HG02981 (cell line): ENCODE measurements at regions not wholly inside any gene's neighbourhood (a gene's known extent, or its start where the extent isn't known, plus 50 kb on each side); places are given as distances from the start of the nearest gene placed in this dataset.
"Not testable (repeated sequence)": the region's sequence is repeated elsewhere in the genome, so short reads cannot be mapped to it uniquely, and the experiment has no call there.

Experiments used
- ATAC-seq: cut with Tn5 transposase; IDR thresholded peaks from one replicate; pipeline ENCODE4 v1.9.1; 2021; ENCODE audit warnings: mild to moderate bottlenecking, moderate library complexity; ENCODE audit not compliant: unreplicated experiment

DNA sequence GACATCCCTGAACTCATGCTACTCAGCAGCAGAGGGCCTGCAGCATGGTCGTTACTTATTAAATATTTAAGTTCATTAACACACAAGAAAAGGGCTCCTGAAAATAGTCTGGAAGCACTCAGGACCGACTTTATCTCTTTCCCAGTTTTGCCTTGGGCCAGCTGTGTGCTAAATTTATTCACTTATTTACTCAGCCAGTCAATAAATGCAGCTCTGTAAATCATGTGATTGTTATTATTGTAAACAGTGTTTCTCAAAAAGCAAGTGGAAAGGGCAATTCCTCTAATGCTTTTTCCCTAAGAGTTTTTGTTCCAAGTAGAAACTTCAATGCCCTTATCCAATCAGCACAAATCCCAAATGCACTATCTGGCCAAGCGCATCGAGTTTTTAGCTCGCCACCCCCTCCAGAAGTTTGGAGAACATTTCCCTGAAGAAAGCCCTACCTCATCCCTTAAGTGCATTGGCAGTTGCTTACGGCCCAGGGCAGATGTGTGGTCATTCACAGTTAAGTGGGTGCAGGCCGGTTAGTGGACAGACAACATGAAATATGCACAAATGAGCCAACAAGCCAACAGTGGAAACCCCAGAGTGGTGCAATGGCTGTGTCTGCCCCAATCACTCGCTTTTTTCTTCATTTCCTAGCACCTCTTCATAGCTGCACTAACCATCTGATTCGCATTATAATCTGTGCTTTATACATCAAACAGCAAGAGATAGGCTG is 125.8 kb downstream of the SMIM20 start:
- ATAC-seq, result no peak

DNA sequence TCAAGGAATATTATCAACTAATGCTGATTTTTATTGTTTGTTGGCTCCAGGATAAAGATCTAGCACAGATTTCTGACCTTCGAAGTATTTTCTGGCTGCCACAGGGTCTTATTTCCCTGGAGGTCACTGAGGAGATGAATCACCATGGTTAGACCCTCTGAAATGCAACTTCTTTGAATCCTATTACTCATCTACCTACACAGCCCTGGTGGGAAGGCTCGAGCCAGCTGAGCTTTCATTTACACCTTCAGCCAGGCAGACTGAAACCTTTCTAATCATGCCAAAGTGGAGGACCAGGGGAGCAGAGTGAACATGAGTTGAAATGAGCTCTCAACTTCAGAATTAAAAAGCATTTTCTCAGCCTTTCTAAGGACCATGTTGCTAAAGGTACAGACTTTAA is 130.5 kb downstream of the SMIM20 start:
- no peak for ATAC-seq

DNA sequence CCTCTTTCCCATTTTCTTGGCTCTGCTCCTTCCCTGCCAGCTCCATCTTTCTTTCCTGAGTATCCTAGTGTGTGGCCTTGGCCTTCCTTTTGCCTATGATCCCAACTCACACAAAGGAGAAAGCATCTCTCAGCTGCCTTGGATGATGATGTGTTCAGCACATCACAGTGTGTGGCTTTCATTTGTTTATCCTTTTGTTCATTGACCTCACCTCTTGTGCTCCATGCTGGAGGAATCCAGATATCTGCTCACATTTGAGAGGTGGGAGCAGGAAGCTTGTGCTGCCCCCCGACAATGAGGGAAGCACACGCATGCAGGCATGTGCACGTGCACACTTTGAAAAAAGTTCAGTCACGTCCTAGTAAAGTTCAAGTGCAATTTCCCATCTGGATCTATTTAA is 131.0 kb downstream of the SMIM20 start:
- ATAC-seq, result no peak

DNA sequence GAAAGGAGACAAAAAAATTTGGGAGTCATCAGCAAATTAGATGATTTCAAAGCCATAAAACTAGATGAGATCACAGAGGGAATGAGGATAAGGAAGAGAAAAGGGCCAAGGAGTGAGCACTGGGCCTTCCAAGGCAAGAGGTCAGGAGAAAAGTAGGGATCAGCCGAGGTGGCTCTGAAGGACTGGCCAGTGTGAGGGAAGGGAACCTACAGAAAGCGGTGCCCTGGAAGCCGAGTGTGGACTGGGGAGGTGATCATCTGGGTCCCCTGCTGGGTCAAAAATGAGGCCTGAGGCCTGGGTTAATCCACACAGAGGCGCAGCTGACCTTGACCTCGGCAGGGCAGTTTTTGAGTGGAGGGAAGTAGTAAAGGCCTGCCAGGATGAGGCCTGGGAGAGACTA is 133.8 kb downstream of the SMIM20 start:
- ATAC-seq, result no peak

GRCh38 chr4:26048378-26048882 is 134.4 kb downstream of the SMIM20 start:
- ATAC-seq, result no peak

DNA sequence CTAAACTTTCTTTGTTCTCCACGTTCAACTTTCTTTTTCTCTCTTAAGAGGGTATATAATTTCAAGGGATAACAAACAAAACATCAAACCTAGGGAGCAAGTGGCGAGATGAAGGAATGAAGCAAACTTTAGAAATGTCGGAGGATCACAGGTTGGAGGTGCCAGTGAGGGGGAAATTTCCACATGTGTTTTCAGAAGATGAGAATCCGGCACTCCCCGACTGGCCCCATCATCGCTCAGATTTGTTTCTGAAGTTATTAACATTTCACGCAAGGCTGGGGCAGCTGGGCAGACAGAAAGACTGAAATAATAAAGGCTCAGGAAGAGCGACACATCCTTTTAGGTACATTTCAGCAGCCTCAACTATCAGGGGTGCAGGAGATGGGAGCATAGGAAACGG is 134.9 kb downstream of the SMIM20 start:
- ATAC-seq, result no peak

- ATAC-seq, result no peak
Measured at GRCh38 chr4:26049447-26049846, 135.4 kb downstream of the SMIM20 start.

- no peak for ATAC-seq
Measured at GRCh38 chr4:26050212-26050643, 136.2 kb downstream of the SMIM20 start.

DNA sequence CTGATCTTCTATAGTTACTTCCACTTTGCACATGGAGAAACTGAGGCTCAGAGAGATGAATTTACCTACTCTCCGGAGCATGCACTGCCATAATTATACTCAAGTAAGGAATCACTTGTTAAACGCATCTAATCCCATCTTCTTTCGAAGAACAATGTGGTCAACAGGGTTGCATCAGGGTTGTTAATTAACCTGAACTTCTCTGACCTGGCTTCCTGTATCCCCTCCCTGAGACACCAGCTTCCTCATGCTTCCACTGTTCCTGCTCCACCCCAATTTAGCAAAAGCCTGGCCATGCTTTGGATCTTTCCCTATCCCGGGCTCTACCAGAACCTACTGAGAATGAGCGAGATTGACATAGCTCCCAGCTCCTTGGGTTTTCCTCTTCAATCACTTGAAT is 136.7 kb downstream of the SMIM20 start:
- no peak for ATAC-seq

DNA sequence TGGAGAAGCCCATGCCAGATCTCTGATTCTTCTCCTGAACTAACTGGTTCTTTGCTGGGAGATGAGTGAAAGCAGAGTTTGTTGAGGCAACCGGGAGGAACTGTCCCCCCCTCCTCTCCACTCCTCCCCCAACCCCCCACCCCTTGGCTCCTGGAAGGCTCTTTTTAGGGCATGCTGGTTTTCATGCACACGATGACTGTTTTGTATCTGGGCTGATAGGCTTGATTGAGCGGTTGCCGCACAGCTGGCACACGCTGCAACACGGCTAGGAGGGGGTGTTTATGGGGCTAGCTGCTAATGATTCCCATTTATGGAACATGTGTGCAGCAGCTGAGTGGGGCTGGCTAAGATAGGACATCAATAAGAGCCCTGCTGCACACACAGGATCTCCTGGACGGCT is 137.2 kb downstream of the SMIM20 start:
- ATAC-seq, result no peak

GRCh38 chr4:26052663-26053541 is 138.9 kb downstream of the SMIM20 start:
- ATAC-seq, result no peak

- ATAC-seq, result no peak
Measured at GRCh38 chr4:26053761-26054160, 139.7 kb downstream of the SMIM20 start.

DNA sequence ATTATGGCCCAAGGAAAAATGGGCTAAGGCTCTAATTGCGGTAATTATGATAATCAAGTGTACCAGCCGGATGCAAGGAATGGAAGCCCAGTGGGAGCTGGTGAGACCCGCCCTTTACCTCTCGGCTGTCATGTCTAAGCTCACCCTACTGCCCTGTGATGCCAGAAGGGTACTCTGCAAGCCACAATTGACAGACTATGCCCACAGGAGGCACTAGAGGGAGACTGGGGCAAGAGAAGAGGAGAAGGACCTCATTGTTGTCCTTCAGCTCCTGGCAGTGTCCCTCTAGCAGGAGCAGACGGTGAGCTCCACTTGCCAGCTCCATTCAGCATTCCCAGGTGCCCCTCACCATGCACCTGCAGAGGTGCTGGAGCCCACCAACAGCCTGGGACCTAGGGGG is 141.8 kb downstream of the SMIM20 start:
- ATAC-seq, result no peak

DNA sequence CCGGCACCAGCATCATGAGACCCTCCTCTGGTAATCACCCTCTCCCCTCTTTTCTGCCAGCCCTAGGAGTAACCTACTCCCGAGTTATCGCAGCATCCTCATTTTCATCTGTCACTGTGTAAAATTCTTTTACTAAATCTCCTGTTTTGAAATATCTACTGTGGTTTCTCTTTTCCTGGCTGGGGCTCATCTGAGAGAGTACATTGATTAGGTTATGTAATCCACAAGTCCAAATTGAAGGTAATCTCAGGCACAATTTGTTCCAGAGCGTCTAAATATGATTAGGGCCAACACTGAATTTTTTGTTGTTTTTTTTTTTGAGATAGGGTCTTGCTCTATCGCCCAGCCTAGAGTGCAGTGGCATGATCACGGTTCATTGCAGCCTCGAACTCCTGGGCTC is 142.4 kb downstream of the SMIM20 start:
- no peak for ATAC-seq

GRCh38 chr4:26057839-26058238 is 143.8 kb downstream of the SMIM20 start:
- ATAC-seq, result not testable (repeated sequence)

GRCh38 chr4:26058537-26058936 is 144.5 kb downstream of the SMIM20 start:
- ATAC-seq, result peak; percentile 52

DNA sequence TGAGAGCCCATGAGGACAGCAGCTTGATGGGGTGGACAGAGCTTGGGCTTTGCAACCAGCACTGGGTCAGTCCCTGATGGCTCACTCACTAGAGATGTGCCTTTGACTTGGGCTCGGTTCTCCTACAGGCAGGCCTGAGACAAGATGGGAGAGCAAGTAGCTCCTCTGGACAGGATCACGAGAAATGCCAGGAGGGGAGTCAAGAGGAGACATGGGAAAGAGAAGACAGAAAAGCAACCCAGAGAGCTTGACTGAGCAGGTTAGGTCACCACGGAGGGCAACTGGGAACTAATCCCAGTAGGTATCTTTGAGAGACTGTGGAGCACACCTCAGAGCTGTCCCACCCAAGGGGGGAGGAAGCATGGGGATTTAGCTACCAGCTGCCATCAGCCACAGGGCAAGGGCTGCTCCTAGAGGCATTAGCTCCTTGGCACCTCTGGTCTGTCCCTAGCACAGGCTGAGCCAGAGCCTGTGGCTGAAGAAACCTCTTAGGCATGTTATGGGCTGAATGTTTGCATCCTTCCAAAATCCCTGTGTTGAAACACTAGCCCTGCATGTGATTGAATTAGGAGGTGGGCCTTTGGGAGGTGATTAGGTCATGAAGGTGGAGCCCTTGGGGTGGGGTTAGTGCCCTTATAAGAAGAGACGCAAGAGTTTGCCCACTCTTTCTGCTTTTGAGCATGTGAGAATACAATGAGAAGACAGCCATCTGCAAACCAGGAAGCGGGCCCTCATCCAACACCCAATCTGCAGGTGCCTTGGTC is 145.6 kb downstream of the SMIM20 start:
- ATAC-seq, result no peak

- ATAC-seq, result no peak
Measured at GRCh38 chr4:26060286-26060685, 146.3 kb downstream of the SMIM20 start.

DNA sequence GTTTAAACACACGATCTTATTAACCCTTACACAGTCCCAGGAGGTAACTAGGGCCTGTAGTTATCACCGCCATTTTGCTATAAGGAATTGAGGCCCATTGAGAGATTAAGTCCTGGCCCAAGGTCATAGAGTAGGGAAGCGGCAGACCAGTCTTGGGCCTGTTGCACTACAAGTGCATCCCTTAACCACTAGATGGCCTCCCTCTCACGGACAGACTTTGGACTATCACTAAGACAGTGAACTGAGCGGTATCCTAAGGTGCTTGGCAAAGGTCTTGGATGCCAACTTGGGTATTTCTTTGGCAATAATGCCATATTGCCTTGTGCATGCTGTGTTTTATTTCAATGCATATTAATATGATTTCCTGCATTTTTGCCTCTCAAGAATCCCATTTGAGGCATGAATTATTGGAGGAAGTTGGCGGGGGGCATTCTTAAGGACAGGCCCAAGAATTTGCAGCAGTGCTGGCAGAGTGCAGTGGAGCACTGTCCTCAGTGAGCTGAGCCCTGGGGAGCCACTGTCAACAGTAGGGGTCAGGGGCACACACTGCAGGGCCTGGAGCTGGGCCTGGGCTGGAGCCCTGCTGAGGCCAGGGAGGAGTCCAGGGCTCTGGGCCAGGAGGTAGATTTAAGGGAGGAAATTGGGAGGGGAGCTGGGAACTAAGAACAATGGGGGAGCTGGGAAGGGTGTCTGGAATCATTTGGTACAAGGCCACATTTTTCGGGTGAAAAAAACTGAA is 147.4 kb downstream of the SMIM20 start:
- ATAC-seq, result no peak

DNA sequence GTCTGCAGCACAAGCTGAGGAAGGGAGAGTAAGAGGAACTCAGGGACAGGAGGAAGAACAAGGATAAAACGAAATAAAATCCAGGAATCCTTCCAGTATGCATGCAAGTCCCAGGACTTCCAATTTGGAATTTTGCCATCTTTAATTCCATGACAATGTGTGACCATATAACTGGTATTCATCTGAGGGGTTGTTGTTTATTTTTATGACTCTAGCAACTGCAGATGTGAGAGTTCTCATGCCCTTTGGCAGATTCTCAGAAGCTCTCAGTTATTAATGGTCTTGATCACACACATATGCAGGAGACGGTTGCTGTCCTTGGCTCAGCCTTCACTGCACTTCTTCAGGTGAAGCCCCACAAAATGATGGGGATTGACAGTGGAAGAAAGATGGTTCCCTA is 148.2 kb downstream of the SMIM20 start:
- ATAC-seq, result no peak

GRCh38 chr4:26064009-26064408 is 150.0 kb downstream of the SMIM20 start:
- not testable (repeated sequence) for ATAC-seq
